Lower leg skin (tissue), 3 donors: ENCODE measurements at regions not wholly inside any gene's neighbourhood (a gene's known extent, or its start where the extent isn't known, plus 50 kb on each side); places are given as distances from the start of the nearest gene placed in this dataset.

Source experiments
- POLR2A ChIP-seq, 2 donors: fragments of 450-650 bp; IDR thresholded peaks; one replicate each; pipeline ENCODE4 v1.6.1; 2016 to 2017; ENCODE audit warnings: antibody characterized with exemption in 2 of 2, mild to moderate bottlenecking in 1 of 2, moderate library complexity in 1 of 2
- TF ChIP-seq, protein P1 (sequence below), 3 donors: fragments of 450-650 bp; IDR thresholded peaks; one replicate each; pipeline ENCODE4 v1.5.1; 2016; ENCODE audit warnings: antibody characterized with exemption in 3 of 3, mild to moderate bottlenecking in 3 of 3, moderate library complexity in 2 of 3

DNA sequence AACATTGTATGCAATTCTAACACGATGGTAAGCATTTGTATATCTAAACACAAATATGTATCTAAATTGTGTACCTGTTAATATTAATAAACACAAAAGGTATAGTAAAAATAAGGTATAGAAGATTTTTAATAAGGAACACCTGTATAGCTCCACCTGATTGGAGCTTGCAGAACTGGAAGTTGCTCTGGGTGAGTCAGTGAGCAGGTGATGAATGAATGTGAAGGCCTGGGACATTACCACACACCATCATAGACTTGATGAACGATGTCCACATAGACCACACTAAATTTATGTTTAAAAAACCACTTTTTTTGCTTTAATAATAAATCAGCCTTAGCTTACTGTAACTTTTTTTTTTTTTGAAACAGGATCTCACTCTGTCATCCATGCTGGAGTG is 97.6 kb upstream of the CLMP start:
- TF ChIP-seq, protein P1, sequence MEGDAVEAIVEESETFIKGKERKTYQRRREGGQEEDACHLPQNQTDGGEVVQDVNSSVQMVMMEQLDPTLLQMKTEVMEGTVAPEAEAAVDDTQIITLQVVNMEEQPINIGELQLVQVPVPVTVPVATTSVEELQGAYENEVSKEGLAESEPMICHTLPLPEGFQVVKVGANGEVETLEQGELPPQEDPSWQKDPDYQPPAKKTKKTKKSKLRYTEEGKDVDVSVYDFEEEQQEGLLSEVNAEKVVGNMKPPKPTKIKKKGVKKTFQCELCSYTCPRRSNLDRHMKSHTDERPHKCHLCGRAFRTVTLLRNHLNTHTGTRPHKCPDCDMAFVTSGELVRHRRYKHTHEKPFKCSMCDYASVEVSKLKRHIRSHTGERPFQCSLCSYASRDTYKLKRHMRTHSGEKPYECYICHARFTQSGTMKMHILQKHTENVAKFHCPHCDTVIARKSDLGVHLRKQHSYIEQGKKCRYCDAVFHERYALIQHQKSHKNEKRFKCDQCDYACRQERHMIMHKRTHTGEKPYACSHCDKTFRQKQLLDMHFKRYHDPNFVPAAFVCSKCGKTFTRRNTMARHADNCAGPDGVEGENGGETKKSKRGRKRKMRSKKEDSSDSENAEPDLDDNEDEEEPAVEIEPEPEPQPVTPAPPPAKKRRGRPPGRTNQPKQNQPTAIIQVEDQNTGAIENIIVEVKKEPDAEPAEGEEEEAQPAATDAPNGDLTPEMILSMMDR (IDR thresholded peaks at IDR 0.05), result no peak
- no peak for TF ChIP-seq POLR2A (IDR thresholded peaks at IDR 0.05)
